GM19438 (cell line): ENCODE measurements at regions not wholly inside any gene's neighbourhood (a gene's known extent, or its start where the extent isn't known, plus 50 kb on each side); places are given as distances from the start of the nearest gene placed in this dataset.

Experiments used
- ATAC-seq: cut with Tn5 transposase; IDR thresholded peaks from one replicate; pipeline ENCODE4 v1.9.1; 2021; ENCODE audit warnings: low read depth; ENCODE audit not compliant: unreplicated experiment

- no peak for ATAC-seq
These were observed 71.7 kb upstream of the WIPF1 start for GRCh38 chr2:174669336-174669735.

GRCh38 chr2:174668075-174668474 lies 70.5 kb upstream of the WIPF1 start:
- no peak for ATAC-seq

- no peak for ATAC-seq
These were observed 69.8 kb upstream of the WIPF1 start for GRCh38 chr2:174667250-174667860.

GRCh38 chr2:174666845-174667244 lies 69.2 kb upstream of the WIPF1 start:
- ATAC-seq = no peak

GRCh38 chr2:174666312-174666711 lies 68.7 kb upstream of the WIPF1 start:
- no peak for ATAC-seq

- no peak for ATAC-seq
These were observed 66.6 kb upstream of the WIPF1 start for GRCh38 chr2:174664084-174664759.

GRCh38 chr2:174663550-174663949 lies 65.9 kb upstream of the WIPF1 start:
- no peak for ATAC-seq

GRCh38 chr2:174662859-174663258 lies 65.3 kb upstream of the WIPF1 start:
- no peak for ATAC-seq

- no peak for ATAC-seq
These were observed 64.9 kb upstream of the WIPF1 start for GRCh38 chr2:174662459-174662858.

GRCh38 chr2:174660984-174661675 lies 63.5 kb upstream of the WIPF1 start:
- no peak for ATAC-seq

- no peak for ATAC-seq
These were observed 61.7 kb upstream of the WIPF1 start for GRCh38 chr2:174659069-174659900.

GRCh38 chr2:174656676-174657176 lies 59.1 kb upstream of the WIPF1 start:
- ATAC-seq = no peak

GRCh38 chr2:174656035-174656434 lies 58.4 kb upstream of the WIPF1 start:
- no peak for ATAC-seq

- no peak for ATAC-seq
These were observed 56.9 kb upstream of the WIPF1 start for GRCh38 chr2:174654419-174654941.

GRCh38 chr2:174648896-174649295 lies 51.3 kb upstream of the WIPF1 start:
- ATAC-seq = no peak
